ENCODE measurements at regions not wholly inside any gene's neighbourhood (a gene's known extent, or its start where the extent isn't known, plus 50 kb on each side); places are given as distances from the start of the nearest gene placed in this dataset.
"Not testable (repeated sequence)": the region's sequence is repeated elsewhere in the genome, so short reads cannot be mapped to it uniquely, and the experiment has no call there.

DNA sequence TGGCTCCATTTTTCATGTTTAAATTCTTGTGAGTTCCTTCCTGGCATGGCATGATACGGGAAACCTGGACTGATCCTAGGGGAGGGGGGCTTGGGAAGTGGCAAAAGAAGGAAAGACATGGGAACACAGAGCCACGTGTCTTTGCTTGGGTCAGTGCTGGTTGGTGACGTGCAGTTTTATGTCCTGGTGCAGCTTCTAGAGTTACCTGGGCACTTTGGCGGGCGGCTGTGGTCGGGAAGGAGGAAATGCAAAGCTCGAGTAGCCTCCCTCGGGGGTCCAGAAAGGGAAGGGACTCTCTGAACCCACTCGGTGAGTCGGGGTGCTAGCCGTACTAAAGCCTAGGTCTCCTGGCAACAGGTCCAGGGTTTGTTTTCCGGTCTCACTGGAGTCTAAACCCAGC is 94.6 kb downstream of the APOB start:
- no peak overlapping the region for H3K4me3 ChIP-seq
- H3K4me1 ChIP-seq, result no peaks in the 10 kb centered on the region
- no peak for TF ChIP-seq POLR2A (IDR thresholded peaks at IDR 0.05)
- TF ChIP-seq, protein P1, sequence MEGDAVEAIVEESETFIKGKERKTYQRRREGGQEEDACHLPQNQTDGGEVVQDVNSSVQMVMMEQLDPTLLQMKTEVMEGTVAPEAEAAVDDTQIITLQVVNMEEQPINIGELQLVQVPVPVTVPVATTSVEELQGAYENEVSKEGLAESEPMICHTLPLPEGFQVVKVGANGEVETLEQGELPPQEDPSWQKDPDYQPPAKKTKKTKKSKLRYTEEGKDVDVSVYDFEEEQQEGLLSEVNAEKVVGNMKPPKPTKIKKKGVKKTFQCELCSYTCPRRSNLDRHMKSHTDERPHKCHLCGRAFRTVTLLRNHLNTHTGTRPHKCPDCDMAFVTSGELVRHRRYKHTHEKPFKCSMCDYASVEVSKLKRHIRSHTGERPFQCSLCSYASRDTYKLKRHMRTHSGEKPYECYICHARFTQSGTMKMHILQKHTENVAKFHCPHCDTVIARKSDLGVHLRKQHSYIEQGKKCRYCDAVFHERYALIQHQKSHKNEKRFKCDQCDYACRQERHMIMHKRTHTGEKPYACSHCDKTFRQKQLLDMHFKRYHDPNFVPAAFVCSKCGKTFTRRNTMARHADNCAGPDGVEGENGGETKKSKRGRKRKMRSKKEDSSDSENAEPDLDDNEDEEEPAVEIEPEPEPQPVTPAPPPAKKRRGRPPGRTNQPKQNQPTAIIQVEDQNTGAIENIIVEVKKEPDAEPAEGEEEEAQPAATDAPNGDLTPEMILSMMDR (IDR thresholded peaks at IDR 0.05), result no peak
- ATAC-seq (no peak), DNase-seq (no peak)
- H3K27ac ChIP-seq, result no peak overlapping the region
- intact Hi-C loops (cut with DNase I), result no loop called here
- H3K36me3 ChIP-seq (replicated peaks in 1 of 2; ENCODE audit: insufficient read depth in 1 of 2, low read depth in 2 of 2), result no peaks in the 10 kb centered on the region
- H3K27me3 ChIP-seq, result no peaks in the 10 kb centered on the region
- 54 to 61% methylated on average over 9 to 12 of the region's 12 CpGs for WGBS, 2 donors
- H3K9me3 ChIP-seq, result no peaks in the 10 kb centered on the region

- no peak overlapping the region for H3K27ac ChIP-seq
- no peak for ATAC-seq
- no peak for DNase-seq
- WGBS, 2 donors, result 60 to 66% methylated on average over 3 of the region's 3 CpGs
- H3K27me3 ChIP-seq, result no peaks in the 10 kb centered on the region
- intact Hi-C loops (cut with DNase I), result no loop called here
- H3K9me3 ChIP-seq, result no peaks in the 10 kb centered on the region
- H3K4me1 ChIP-seq, result no peaks in the 10 kb centered on the region
- TF ChIP-seq, protein P1 (IDR thresholded peaks at IDR 0.05), result no peak
- no peak for TF ChIP-seq POLR2A (IDR thresholded peaks at IDR 0.05)
- H3K4me3 ChIP-seq, result no peak overlapping the region
- H3K36me3 ChIP-seq (replicated peaks in 1 of 2; ENCODE audit: insufficient read depth in 1 of 2, low read depth in 2 of 2), result no peaks in the 10 kb centered on the region
Observed at GRCh38 chr2:20946468-20946867, 97.4 kb downstream of the APOB start.

- H3K4me3 ChIP-seq; H3K9me3 ChIP-seq; H3K36me3 ChIP-seq (replicated peaks in 1 of 2; ENCODE audit: insufficient read depth in 1 of 2, low read depth in 2 of 2); H3K27ac ChIP-seq; intact Hi-C loops (cut with DNase I); H3K27me3 ChIP-seq; ATAC-seq; H3K4me1 ChIP-seq; DNase-seq: not testable (repeated sequence)
- 70 to 71% methylated on average over 6 of the region's 6 CpGs for WGBS, 2 donors
Observed at GRCh38 chr2:20943721-20944120, 100.2 kb downstream of the APOB start.

DNA sequence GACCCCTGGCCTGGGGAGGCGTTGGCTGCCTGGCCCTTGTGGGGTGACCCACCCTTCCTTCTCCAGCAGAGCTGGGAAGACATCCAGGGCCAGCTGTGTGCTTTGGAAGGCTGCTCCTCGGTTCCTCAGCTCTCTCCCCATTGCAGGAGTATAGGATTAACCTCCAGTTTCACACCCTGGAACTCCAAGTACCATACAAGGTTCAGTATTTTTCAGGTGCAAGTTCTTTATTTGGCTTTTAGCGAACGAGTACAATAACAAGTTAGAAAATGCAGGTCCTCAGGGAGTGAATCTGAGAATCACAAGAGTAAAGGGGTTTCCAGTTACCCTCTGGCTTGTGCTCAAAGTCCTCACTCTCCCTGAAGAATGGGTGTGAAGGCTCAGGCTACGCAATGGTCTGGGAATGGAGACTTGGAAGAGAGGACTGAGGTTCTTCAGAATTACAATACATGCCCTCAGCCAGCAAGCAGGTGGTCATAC is 101.2 kb downstream of the APOB start:
- H3K27ac ChIP-seq, result no peak overlapping the region
- H3K4me3 ChIP-seq, result no peak overlapping the region
- H3K9me3 ChIP-seq, result no peaks in the 10 kb centered on the region
- TF ChIP-seq, protein P1 (IDR thresholded peaks at IDR 0.05), result no peak
- TF ChIP-seq POLR2A (IDR thresholded peaks at IDR 0.05), result no peak
- intact Hi-C loops (cut with DNase I), result no loop called here
- DNase-seq, result no peak
- no peaks in the 10 kb centered on the region for H3K36me3 ChIP-seq (replicated peaks in 1 of 2; ENCODE audit: insufficient read depth in 1 of 2, low read depth in 2 of 2)
- 65 to 72% methylated on average over 4 to 5 of the region's 5 CpGs for WGBS, 2 donors
- H3K27me3 ChIP-seq, result no peaks in the 10 kb centered on the region
- H3K4me1 ChIP-seq, result no peaks in the 10 kb centered on the region
- no peak for ATAC-seq

GRCh38 chr2:20940856-20941255 is 103.0 kb downstream of the APOB start:
- Histone ChIP-seq H3K36me3 (replicated peaks in 1 of 2; ENCODE audit: insufficient read depth in 1 of 2, low read depth in 2 of 2) (no peaks in the 10 kb centered on the region), H3K4me1 (no peaks in the 10 kb centered on the region), H3K27me3 (no peaks in the 10 kb centered on the region), H3K4me3 (no peak overlapping the region), H3K27ac (no peak overlapping the region), H3K9me3 (no peaks in the 10 kb centered on the region)
- no peak for TF ChIP-seq POLR2A (IDR thresholded peaks at IDR 0.05)
- TF ChIP-seq, protein P1 (IDR thresholded peaks at IDR 0.05), result no peak
- ATAC-seq, result no peak
- peak in 1 of 4 donors; percentile 29 for DNase-seq
- WGBS, 2 donors, result 73 to 82% methylated on average over 7 of the region's 7 CpGs
- intact Hi-C loops (cut with DNase I), result no loop called here
